Stimulated activated CD8-positive, alpha-beta memory T cell treated with anti-CD3 and anti-CD28 coated beads, Interleukin-2, amount 100 ng/mL, for 48 hours (primary cell): ENCODE measurements at regions not wholly inside any gene's neighbourhood (a gene's known extent, or its start where the extent isn't known, plus 50 kb on each side); places are given as distances from the start of the nearest gene placed in this dataset.

Experiments used
- DNase-seq, 2 donors: peaks; one replicate each; pipeline ENCODE4 v3.0.0-alpha.2; 2020; ENCODE audit warnings: low read depth in 2 of 2

DNA sequence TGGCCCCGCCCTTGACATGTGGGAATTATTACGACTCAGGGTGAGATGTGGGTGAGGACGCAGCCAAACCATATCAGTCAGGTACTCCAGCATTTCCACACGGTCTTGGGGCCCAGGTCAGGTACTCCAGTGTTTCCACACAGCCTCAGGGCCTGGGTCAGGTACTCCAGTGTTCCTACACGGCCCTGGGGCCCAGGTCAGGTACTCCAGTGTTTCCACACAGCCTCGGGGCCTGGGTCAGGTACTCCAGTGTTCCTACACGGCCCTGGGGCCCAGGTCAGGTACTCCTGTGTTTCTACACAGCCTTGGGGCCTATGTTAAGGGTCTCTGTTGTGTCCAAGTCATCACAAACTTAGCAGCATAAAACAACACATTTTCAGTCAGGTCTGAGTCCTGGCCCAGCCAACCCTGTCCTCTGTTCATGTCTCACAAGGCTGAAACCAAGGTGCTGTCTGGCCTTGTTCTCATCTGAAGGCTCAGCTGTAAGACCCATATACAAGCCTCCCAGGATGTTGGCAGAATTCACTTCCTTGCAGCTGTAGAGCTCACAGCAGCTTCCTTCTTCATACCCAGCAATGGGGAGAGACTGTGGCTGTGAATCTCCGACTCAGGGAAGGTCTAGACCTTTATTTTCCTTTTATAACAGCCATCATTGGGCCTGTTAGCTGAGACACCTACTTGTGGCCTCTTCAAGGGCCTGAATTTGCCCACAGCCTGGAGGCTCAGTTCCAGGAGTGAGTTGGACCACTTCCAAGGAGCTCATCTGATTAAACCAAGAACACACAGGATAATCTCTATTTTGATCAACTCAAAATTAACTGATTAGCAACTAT, 107.6 kb upstream of the SFSWAP start:
- no peak for DNase-seq

DNA sequence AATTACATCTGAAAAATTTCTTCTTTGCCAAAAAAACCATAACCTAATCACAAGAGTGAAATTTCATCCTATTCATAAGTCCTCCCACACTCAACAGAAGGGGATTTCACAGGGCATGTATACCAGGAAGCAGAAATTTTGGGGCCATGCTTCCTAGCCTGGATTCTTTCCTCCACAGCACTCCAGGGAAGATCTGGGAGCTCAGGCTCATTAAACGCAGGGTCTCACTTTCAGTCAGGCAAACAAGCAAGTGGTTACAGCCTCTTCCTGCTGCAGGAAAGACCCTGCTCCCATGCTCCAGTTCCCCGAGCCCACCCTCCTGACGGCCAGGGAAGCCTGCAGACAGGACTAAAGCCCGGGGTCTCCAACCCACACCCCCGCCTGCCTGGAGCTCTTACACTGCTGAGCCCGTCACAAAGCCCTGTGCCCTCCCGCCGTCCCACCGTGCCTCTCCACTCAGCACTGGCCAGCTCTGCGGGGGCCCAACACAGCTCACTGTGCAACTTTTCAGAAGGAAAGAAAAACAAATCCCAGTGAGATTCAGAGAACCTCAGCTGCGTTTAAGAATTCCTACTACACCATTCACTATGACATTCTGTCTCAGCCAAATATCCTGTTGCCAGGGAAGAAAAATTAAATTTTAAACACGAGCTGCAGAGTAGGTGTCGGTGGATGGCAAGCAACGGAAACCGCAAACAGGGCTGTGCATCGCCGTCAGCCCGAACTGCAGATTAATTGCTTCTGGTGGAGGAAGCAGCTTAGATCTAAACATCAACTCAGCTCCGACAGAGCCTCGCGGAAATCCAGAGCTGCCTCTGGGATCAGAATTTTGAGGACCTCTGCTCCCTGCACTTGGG, 106.7 kb upstream of the SFSWAP start:
- DNase-seq, result no peak

DNA sequence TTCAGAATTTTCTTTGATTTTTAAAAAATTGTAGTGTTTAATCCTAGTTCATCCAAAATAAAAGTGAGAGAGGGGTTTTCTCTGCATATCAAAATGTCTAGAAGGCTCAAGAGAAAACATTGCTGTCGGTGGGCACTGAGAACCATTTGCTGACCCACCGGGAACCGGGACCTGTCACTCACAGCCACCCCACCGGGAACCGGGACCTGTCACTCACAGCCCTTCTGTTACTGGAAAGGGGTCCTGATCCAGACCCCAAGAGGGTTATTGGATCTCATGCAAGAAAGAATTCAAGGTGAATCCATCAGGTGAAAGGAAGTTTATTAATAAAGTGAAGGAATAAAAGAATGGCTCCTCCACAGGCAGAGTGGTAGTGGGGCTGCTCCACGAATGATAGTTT, 106.0 kb upstream of the SFSWAP start:
- DNase-seq, result no peak

- DNase-seq, result no peak
Observed at GRCh38 chr12:131605304-131605829, 105.5 kb upstream of the SFSWAP start.

DNA sequence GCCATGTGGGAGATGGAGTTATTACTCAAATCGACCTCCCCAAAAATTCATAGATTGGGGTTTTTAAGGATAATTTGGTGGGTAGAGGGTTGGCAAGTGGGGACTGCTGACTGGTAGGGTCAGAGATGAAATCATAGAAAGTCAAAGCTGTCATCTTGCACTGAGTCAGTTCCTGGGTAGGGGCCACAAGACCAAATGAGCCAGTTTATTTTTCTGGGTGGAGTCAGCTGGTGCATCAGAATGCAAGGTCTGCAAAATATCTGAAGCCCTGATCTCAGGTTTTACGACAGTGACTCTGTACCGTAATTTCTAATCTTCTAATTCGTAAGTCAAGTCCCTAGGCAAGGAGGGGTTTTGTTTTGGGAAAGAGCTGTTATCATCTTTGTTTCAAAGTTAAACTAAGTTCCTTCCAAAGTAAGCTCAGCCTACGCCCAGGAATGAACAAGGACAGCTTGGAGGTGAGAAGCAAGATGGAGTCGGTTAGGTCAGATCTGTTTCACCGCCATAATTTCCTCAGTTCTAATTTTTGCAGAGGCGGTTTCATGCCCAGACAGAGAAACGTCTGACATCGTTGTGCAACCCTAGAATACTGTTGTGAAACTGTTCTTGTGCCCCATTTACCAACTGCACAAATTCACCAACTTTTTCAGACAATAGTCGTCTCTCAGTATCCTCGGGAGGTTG, 104.5 kb upstream of the SFSWAP start:
- DNase-seq, result no peak

GRCh38 chr12:131607658-131608447, 103.0 kb upstream of the SFSWAP start:
- DNase-seq, result no peak

GRCh38 chr12:131608740-131609690, 101.9 kb upstream of the SFSWAP start:
- peak in 1 of 2 donors; percentile 47 for DNase-seq

- DNase-seq, result no peak
Observed at GRCh38 chr12:131609762-131610161, 101.1 kb upstream of the SFSWAP start.

DNA sequence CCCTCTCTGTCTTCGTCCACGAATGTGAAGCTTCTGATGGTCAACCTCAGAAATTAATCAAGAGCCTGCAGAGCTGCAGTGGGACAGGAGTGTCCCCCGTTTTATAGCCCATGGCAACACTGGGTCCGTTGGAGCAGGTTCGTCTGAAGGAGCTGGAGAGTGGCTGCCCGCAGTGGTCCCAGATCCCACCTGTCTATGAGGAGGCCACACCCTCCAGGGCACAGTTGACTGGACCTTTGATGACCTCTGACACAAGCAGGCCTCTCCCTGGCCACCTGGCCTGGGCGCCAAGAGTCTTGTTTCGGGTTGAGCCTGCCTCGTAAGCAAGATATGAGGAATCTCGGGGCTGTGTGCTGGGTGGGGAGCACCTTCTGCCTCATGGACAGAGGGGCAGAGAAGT, 100.7 kb upstream of the SFSWAP start:
- no peak for DNase-seq

DNA sequence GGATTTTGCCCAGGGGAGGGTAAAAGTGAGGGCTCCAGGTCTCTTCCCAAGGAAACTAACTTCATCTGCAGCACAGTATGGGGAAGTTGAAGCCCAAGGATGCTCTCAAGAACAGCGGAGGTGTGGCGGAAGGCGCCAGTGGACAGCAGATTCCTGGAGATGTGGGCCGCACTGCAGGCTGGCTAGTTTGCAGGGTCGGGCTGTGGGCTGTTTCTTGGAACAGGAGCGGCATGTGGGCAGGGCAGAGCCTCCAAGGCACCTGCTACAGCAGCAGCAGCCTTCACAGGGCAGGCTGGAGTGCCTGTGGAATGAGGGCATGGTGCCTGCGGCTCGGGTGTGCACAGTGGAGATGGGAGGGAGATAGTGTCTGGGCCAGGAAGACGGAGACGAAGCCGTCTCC, 100.0 kb upstream of the SFSWAP start:
- no peak for DNase-seq

- DNase-seq, result no peak
Observed at GRCh38 chr12:131611416-131612091, 99.3 kb upstream of the SFSWAP start.

DNA sequence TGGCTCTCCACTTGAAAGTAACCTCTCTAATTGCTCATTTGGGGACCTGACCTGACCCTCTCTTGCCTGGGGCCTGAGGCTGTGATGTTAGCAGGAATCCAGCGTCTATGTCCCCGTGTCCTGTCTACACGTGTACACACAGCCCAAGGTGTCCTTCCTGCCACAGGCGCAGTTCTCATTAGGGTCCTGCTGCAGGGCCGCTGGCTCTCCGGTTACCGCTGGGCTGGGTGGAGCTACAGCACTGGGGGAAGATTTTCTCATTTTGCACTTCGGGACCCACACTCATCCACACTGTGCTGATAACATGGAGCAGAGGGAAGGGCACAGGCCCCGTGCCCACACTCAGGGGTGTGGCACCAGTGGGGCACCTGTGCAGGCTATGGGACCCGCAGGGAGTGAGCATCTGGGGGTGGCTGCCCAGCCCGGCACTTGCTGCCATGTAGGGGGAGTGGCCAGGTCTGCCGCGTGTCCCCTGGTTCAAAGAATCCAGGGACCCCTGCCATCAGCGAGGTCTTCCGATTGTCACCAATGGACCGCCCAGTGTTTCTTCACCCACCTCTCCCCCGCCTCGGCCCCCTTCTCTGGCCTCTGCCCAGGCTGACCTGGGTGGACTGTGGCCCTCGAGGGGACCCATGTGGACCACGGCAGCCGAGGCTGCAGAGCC, 98.7 kb upstream of the SFSWAP start:
- no peak for DNase-seq

DNA sequence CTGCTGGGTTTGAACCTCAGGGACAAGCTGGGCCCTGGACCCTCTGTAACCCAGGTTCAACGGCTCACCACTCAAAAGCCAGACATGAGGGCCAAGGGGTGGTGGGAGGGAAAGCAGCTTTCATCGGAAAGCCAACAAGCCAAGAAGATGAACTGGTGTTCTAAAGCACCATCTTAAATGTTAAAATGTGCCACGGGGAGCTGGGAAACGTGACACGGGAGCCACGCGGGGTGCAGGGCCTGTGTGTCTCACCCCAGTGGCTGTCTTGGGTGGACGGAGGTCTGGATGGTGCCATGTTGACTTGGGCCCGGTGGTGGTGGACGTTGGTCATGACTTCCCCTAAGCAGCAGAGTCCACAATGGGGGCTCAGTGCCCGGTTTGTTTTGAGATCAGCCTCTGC, 97.7 kb upstream of the SFSWAP start:
- DNase-seq, result no peak

DNA sequence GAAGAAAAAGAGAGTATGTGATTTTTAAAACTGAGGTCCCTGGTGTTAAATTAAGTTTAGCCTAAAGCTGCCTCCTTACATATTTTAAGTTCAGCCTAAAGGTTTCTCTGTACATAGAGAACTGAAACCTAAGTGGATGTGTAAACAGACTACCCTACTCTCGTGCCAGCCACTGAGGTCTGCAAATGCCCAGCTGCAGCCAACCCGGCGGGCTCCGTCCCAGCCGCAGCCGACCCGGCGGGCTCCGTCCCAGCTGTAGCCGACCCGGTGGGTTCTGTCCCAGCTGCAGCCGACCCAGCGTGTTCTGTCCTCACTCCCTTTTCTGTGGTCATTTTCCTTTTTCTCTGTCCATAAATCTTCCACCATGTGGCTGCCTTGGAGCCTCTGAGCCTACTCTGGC, 97.2 kb upstream of the SFSWAP start:
- DNase-seq, result no peak

GRCh38 chr12:131615326-131616042, 95.4 kb upstream of the SFSWAP start:
- no peak for DNase-seq

- DNase-seq, result no peak
Observed at GRCh38 chr12:131616043-131616700, 94.7 kb upstream of the SFSWAP start.

- no peak for DNase-seq
Observed at GRCh38 chr12:131616738-131617137, 94.2 kb upstream of the SFSWAP start.

GRCh38 chr12:131617179-131617578, 93.7 kb upstream of the SFSWAP start:
- DNase-seq, result no peak
